GM18505 (cell line): ENCODE measurements at regions not wholly inside any gene's neighbourhood (a gene's known extent, or its start where the extent isn't known, plus 50 kb on each side); places are given as distances from the start of the nearest gene placed in this dataset.

ENCODE experiments used
- ATAC-seq: cut with Tn5 transposase; IDR thresholded peaks from one replicate; pipeline ENCODE4 v1.9.1; 2021; ENCODE audit not compliant: unreplicated experiment
- POLR2A ChIP-seq: IDR thresholded peaks from 4 replicates; pipeline ENCODE4 v1.6.1; 2011; ENCODE audit warnings: borderline replicate concordance; ENCODE audit not compliant: insufficient read depth, insufficient read length; ENCODE audit errors: extremely low read depth

GRCh38 chr1:118250232-118250631 is 65.2 kb upstream of the SPAG17 start:
- no peak for ATAC-seq
- no peak for TF ChIP-seq POLR2A

DNA sequence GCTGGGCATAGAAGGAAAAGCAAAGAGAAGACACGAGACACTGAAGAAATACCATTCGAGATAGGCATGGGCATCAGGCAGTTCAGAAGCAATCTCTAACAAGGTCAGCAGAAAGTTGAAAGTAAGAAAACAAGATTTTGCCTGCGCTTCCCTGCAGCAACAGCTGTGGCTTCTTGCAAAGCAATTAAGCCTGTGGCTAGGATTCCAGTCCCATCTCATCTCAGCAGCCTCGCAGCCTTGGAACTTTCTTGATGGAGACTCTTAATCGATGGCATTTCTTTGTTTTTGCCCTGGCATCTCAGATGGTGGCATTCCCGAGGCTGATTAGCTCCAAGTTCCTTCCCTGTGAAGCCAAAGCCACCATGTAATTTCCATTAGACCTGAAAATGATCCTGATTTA is 64.6 kb upstream of the SPAG17 start:
- ATAC-seq = no peak
- no peak for TF ChIP-seq POLR2A

DNA sequence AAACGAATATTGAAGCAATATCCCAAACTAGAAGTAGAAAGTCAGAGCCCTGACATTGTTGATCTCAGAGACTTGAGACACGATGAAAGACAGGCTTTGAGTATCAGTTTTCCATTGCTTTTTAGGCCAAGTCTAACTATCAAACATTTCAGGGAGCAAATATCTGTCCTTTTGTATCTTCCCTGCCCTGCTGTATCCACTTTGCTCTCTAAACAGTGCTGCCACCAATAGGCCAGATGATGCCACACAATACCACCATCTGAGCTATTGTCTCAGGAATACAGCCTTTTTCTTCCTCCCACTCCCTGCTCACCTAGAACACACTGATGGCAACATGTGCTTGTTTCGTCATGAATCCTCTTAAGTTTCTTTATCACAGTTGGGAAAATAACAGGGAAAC is 62.6 kb upstream of the SPAG17 start:
- ATAC-seq = no peak

GRCh38 chr1:118246646-118247045 is 61.6 kb upstream of the SPAG17 start:
- no peak for TF ChIP-seq POLR2A
- no peak for ATAC-seq

More for the DNA sequence above, 62.6 kb upstream of the SPAG17 start:
- no peak for TF ChIP-seq POLR2A

- no peak for ATAC-seq
- TF ChIP-seq POLR2A = no peak
Measured at GRCh38 chr1:118244194-118244593, 59.2 kb upstream of the SPAG17 start.

- TF ChIP-seq POLR2A = no peak
- no peak for ATAC-seq
Measured at GRCh38 chr1:118243269-118243668, 58.2 kb upstream of the SPAG17 start.
